ENCODE measurements at regions not wholly inside any gene's neighbourhood (a gene's known extent, or its start where the extent isn't known, plus 50 kb on each side); places are given as distances from the start of the nearest gene placed in this dataset.

- DNase-seq (ENCODE audit: extremely low read depth, low read depth) = no peak
- TF ChIP-seq, protein P1, sequence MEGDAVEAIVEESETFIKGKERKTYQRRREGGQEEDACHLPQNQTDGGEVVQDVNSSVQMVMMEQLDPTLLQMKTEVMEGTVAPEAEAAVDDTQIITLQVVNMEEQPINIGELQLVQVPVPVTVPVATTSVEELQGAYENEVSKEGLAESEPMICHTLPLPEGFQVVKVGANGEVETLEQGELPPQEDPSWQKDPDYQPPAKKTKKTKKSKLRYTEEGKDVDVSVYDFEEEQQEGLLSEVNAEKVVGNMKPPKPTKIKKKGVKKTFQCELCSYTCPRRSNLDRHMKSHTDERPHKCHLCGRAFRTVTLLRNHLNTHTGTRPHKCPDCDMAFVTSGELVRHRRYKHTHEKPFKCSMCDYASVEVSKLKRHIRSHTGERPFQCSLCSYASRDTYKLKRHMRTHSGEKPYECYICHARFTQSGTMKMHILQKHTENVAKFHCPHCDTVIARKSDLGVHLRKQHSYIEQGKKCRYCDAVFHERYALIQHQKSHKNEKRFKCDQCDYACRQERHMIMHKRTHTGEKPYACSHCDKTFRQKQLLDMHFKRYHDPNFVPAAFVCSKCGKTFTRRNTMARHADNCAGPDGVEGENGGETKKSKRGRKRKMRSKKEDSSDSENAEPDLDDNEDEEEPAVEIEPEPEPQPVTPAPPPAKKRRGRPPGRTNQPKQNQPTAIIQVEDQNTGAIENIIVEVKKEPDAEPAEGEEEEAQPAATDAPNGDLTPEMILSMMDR (IDR thresholded peaks at IDR 0.05; ENCODE audit: low read depth, low read length) = no peak
These were observed 352.1 kb downstream of the RBM43 start for GRCh38 chr2:150909613-150910012.

- TF ChIP-seq, protein P1 (IDR thresholded peaks at IDR 0.05; ENCODE audit: low read depth, low read length) = no peak
- no peak for DNase-seq (ENCODE audit: extremely low read depth, low read depth)
These were observed 352.6 kb downstream of the RBM43 start for GRCh38 chr2:150909090-150909489.

GRCh38 chr2:150907466-150907865, 354.2 kb downstream of the RBM43 start:
- TF ChIP-seq, protein P1 (IDR thresholded peaks at IDR 0.05; ENCODE audit: low read depth, low read length) = no peak
- no peak for DNase-seq (ENCODE audit: extremely low read depth, low read depth)

GRCh38 chr2:150903461-150903860, 358.2 kb downstream of the RBM43 start:
- DNase-seq (ENCODE audit: extremely low read depth, low read depth) = no peak
- TF ChIP-seq, protein P1 (IDR thresholded peaks at IDR 0.05; ENCODE audit: low read depth, low read length) = no peak

DNA sequence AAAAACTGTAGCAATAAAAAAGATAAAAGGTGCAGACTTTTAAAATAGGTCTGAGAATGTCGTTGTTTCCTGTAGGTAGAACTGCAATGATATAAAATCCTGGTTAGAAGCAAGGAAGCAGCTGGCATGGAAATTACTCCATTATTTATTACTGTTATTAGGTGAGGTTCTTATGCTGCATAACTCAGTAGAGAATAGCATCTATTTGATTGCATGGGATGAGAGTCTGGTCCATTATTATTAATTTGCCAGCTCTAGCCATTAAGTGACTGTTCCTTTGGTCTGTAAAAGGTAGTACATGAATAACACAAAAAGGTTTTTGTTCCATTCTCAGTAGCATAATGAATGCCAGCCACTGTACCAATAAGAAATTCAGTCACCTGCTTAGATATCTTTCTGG, 358.6 kb downstream of the RBM43 start:
- TF ChIP-seq, protein P1 (IDR thresholded peaks at IDR 0.05; ENCODE audit: low read depth, low read length) = no peak
- no peak for DNase-seq (ENCODE audit: extremely low read depth, low read depth)

- DNase-seq (ENCODE audit: extremely low read depth, low read depth) = no peak
- TF ChIP-seq, protein P1 (IDR thresholded peaks at IDR 0.05; ENCODE audit: low read depth, low read length) = no peak
These were observed 360.8 kb downstream of the RBM43 start for GRCh38 chr2:150900913-150901312.

DNA sequence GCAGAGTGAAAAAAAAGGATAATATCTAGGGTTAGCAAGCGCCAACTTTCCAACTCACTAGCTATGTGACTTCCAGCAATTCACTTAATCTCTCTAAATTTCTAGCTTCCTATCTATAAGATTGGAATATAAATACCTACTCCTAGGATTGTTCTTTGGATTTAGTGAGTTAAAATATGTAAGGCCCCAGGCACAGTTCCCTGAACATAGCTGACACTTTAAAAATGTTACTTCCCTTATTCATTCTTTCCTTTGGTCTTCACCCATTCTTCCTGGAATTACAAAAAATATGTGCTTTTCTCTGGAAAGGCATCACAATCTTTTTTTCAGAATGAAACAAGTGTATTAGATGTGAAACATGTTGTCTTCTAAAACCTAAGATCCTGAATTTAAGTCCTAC, 365.7 kb downstream of the RBM43 start:
- TF ChIP-seq, protein P1 (IDR thresholded peaks at IDR 0.05; ENCODE audit: low read depth, low read length) = no peak
- DNase-seq (ENCODE audit: extremely low read depth, low read depth) = no peak

Data from AG09319 (cell line).